ENCODE measurements at regions not wholly inside any gene's neighbourhood (a gene's known extent, or its start where the extent isn't known, plus 50 kb on each side); places are given as distances from the start of the nearest gene placed in this dataset.

DNA sequence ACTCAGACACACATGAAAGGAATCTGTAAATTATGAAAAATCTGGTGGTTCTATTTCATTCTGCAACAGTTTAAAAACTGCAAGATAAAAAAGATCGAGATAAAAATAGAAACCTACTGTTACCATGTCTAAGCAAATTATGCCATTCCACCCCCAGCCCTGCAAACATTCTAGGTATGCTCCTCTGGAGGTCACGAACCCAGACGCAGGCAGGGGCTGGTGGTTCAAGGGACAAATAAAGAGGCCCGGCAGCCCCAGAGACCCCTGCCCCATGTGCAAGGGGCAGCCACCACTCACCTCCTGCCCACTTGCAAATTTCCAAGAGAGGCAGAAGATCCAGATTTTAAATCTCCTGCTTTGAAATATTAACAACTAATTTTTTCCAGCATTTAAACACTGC lies 210.5 kb downstream of the ANAPC1 start:
- H4K20me1 ChIP-seq (ENCODE audit: control insufficient read depth, extremely low read depth, insufficient read depth, low read length): no peaks in the 10 kb centered on the region
- no peaks in the 10 kb centered on the region for H3K79me2 ChIP-seq (ENCODE audit: control insufficient read depth, insufficient read depth, low read length)
- no peak overlapping the region for H3K4me3 ChIP-seq (replicated peaks in 1 of 4; ENCODE audit: control extremely low read depth in 1 of 4, insufficient read depth in 1 of 4, low read depth in 3 of 4, low read length in 4 of 4)
- no peaks in the 10 kb centered on the region for H3K36me3 ChIP-seq (ENCODE audit: control insufficient read depth, insufficient read depth, low read length)
- H2AFZ ChIP-seq (ENCODE audit: low read length): no peak overlapping the region
- no peaks in the 10 kb centered on the region for H3K27me3 ChIP-seq (ENCODE audit: control insufficient read depth, insufficient read depth, low read length)
- no peak overlapping the region for H3K4me2 ChIP-seq (ENCODE audit: extremely low read depth, insufficient read depth, low read length)
- DNase-seq (ENCODE audit: low read depth in 2 of 2): no peak
- no peaks in the 10 kb centered on the region for H3K9me3 ChIP-seq (ENCODE audit: control insufficient read depth, insufficient read depth, low read depth, low read length)
- no peak overlapping the region for H3K9ac ChIP-seq (ENCODE audit: insufficient read depth, low read length)
- TF ChIP-seq, protein P1, sequence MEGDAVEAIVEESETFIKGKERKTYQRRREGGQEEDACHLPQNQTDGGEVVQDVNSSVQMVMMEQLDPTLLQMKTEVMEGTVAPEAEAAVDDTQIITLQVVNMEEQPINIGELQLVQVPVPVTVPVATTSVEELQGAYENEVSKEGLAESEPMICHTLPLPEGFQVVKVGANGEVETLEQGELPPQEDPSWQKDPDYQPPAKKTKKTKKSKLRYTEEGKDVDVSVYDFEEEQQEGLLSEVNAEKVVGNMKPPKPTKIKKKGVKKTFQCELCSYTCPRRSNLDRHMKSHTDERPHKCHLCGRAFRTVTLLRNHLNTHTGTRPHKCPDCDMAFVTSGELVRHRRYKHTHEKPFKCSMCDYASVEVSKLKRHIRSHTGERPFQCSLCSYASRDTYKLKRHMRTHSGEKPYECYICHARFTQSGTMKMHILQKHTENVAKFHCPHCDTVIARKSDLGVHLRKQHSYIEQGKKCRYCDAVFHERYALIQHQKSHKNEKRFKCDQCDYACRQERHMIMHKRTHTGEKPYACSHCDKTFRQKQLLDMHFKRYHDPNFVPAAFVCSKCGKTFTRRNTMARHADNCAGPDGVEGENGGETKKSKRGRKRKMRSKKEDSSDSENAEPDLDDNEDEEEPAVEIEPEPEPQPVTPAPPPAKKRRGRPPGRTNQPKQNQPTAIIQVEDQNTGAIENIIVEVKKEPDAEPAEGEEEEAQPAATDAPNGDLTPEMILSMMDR (conservative IDR thresholded peaks at IDR 0.05 in 1 of 2, IDR thresholded peaks at IDR 0.05 in 1 of 2; ENCODE audit: low read depth in 1 of 2, low read length in 2 of 2): no peak
- no peak for TF ChIP-seq EZH2 (IDR thresholded peaks at IDR 0.05; ENCODE audit: low read length, missing control alignments)
- H3K4me1 ChIP-seq (ENCODE audit: control insufficient read depth, extremely low read depth, insufficient read depth, low read length): no peaks in the 10 kb centered on the region
- H3K27ac ChIP-seq (ENCODE audit: insufficient read depth, low read length): no peak overlapping the region

DNA sequence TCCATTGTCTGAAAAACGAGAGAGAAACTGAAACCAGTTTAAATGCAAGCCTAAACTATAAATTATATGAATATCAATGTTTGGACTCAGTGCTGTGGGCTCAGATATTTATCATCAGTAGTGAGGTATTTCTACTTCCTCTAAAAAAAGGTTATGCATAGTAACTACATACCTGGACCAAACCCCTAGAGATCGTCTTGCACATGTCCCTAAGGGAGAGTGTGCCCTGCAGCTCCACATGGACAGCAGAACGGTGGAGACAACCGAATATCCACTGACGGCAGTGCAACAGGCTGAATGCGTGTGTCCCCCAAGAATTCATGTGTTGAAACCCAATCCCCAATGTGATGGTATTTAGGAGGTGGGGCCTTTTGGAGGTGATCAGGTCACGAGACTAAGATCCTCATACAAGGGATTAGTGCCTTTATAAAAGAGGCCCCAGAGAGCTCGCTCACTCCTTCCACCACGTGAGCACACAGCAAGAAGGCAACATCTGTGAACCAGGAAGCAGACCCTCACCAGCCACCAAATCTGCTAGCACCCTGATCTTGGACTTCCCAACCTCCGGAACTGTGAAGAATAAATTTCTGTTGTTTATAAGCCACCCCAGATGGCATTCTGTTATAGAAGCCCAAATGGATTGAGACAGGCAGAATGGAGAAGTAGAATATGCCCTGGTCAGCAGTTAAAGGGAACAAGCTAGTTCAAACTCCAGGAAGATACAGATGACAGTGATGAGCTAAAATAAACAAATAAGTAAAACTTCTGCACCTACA lies 208.4 kb downstream of the ANAPC1 start:
- Histone ChIP-seq H3K4me3 (replicated peaks in 1 of 4; ENCODE audit: control extremely low read depth in 1 of 4, insufficient read depth in 1 of 4, low read depth in 3 of 4, low read length in 4 of 4) (no peak overlapping the region), H3K36me3 (ENCODE audit: control insufficient read depth, insufficient read depth, low read length) (no peaks in the 10 kb centered on the region), H3K79me2 (ENCODE audit: control insufficient read depth, insufficient read depth, low read length) (no peaks in the 10 kb centered on the region), H2AFZ (ENCODE audit: low read length) (no peak overlapping the region), H3K9ac (ENCODE audit: insufficient read depth, low read length) (no peak overlapping the region), H3K4me2 (ENCODE audit: extremely low read depth, insufficient read depth, low read length) (no peak overlapping the region), H3K4me1 (ENCODE audit: control insufficient read depth, extremely low read depth, insufficient read depth, low read length) (peaks cover 5% of the 10 kb centered on the region), H3K9me3 (ENCODE audit: control insufficient read depth, insufficient read depth, low read depth, low read length) (no peaks in the 10 kb centered on the region), H3K27ac (ENCODE audit: insufficient read depth, low read length) (no peak overlapping the region), H3K27me3 (ENCODE audit: control insufficient read depth, insufficient read depth, low read length) (no peaks in the 10 kb centered on the region), H4K20me1 (ENCODE audit: control insufficient read depth, extremely low read depth, insufficient read depth, low read length) (no peaks in the 10 kb centered on the region)
- TF ChIP-seq, protein P1 (conservative IDR thresholded peaks at IDR 0.05 in 1 of 2, IDR thresholded peaks at IDR 0.05 in 1 of 2; ENCODE audit: low read depth in 1 of 2, low read length in 2 of 2): no peak
- no peak for TF ChIP-seq EZH2 (IDR thresholded peaks at IDR 0.05; ENCODE audit: low read length, missing control alignments)
- DNase-seq (ENCODE audit: low read depth in 2 of 2): no peak

DNA sequence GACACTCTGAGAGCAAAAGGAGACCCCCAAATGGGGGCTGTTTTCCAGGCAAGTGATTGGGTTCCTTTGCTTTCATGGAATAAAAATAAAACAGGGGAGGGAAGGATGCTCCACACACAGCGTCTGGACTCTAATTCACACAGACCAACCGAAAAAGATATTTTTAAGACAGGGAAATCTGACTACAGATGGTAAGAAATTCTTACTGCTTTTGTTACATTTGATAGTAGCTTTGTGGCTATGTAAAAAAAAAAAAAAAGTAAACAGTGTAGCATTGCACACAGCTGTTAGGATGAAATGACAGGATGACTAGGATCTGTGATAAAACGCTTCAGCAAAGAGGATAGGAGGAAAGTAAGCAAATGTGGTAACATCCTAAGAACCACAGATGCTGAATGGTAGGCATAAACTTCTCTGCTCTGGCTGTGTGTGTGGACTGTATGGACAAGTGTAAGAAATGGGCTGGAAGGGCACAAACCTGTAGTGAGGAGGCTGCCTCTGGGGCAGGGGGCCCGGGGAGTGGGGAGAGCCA lies 207.6 kb downstream of the ANAPC1 start:
- DNase-seq (ENCODE audit: low read depth in 2 of 2): peak; percentile 34 to 88
- Histone ChIP-seq H3K27ac (ENCODE audit: insufficient read depth, low read length) (no peak overlapping the region), H4K20me1 (ENCODE audit: control insufficient read depth, extremely low read depth, insufficient read depth, low read length) (no peaks in the 10 kb centered on the region), H3K9me3 (ENCODE audit: control insufficient read depth, insufficient read depth, low read depth, low read length) (no peaks in the 10 kb centered on the region), H3K4me1 (ENCODE audit: control insufficient read depth, extremely low read depth, insufficient read depth, low read length) (peaks cover 5% of the 10 kb centered on the region), H3K4me2 (ENCODE audit: extremely low read depth, insufficient read depth, low read length) (no peak overlapping the region), H3K4me3 (replicated peaks in 1 of 4; ENCODE audit: control extremely low read depth in 1 of 4, insufficient read depth in 1 of 4, low read depth in 3 of 4, low read length in 4 of 4) (no peak overlapping the region), H3K9ac (ENCODE audit: insufficient read depth, low read length) (no peak overlapping the region), H3K79me2 (ENCODE audit: control insufficient read depth, insufficient read depth, low read length) (no peaks in the 10 kb centered on the region), H3K27me3 (ENCODE audit: control insufficient read depth, insufficient read depth, low read length) (no peaks in the 10 kb centered on the region), H2AFZ (ENCODE audit: low read length) (no peak overlapping the region), H3K36me3 (ENCODE audit: control insufficient read depth, insufficient read depth, low read length) (no peaks in the 10 kb centered on the region)
- no peak for TF ChIP-seq EZH2 (IDR thresholded peaks at IDR 0.05; ENCODE audit: low read length, missing control alignments)
- TF ChIP-seq, protein P1 (conservative IDR thresholded peaks at IDR 0.05 in 1 of 2, IDR thresholded peaks at IDR 0.05 in 1 of 2; ENCODE audit: low read depth in 1 of 2, low read length in 2 of 2): no peak
